ENCODE measurements at regions not wholly inside any gene's neighbourhood (a gene's known extent, or its start where the extent isn't known, plus 50 kb on each side); places are given as distances from the start of the nearest gene placed in this dataset.

DNA sequence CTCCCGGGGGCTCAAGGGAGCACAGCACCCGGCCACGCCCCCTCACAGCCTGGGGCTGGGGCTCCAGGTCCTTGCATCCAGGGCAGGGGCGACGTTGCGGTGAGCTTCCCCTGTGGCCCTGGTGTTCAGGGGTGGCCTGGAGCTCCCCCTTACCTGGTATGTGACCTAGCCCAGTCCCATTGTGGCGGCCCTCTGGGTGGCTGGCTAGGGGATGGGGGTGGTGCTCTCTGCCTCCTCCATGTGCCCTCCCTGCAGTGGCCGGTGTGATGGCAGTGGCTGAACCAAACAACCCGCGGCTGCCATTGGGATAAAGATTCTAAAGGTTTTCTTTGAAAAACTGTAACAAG lies 288.3 kb downstream of the RDH14 start:
- TF ChIP-seq, protein P1, sequence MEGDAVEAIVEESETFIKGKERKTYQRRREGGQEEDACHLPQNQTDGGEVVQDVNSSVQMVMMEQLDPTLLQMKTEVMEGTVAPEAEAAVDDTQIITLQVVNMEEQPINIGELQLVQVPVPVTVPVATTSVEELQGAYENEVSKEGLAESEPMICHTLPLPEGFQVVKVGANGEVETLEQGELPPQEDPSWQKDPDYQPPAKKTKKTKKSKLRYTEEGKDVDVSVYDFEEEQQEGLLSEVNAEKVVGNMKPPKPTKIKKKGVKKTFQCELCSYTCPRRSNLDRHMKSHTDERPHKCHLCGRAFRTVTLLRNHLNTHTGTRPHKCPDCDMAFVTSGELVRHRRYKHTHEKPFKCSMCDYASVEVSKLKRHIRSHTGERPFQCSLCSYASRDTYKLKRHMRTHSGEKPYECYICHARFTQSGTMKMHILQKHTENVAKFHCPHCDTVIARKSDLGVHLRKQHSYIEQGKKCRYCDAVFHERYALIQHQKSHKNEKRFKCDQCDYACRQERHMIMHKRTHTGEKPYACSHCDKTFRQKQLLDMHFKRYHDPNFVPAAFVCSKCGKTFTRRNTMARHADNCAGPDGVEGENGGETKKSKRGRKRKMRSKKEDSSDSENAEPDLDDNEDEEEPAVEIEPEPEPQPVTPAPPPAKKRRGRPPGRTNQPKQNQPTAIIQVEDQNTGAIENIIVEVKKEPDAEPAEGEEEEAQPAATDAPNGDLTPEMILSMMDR (conservative IDR thresholded peaks at IDR 0.05; ENCODE audit: low read depth in 2 of 2) = no peak
- TF ChIP-seq EZH2phosphoT487 (IDR thresholded peaks at IDR 0.05; ENCODE audit: unreplicated experiment) = no peak
- no peak for TF ChIP-seq JUNB (IDR thresholded peaks at IDR 0.05; ENCODE audit: unreplicated experiment)
- no peak for TF ChIP-seq EZH2 (IDR thresholded peaks at IDR 0.05; ENCODE audit: low read depth, unreplicated experiment)
- no peak for TF ChIP-seq POLR2AphosphoS5 (IDR thresholded peaks at IDR 0.05; ENCODE audit: low read depth)
- TF ChIP-seq, protein P2, sequence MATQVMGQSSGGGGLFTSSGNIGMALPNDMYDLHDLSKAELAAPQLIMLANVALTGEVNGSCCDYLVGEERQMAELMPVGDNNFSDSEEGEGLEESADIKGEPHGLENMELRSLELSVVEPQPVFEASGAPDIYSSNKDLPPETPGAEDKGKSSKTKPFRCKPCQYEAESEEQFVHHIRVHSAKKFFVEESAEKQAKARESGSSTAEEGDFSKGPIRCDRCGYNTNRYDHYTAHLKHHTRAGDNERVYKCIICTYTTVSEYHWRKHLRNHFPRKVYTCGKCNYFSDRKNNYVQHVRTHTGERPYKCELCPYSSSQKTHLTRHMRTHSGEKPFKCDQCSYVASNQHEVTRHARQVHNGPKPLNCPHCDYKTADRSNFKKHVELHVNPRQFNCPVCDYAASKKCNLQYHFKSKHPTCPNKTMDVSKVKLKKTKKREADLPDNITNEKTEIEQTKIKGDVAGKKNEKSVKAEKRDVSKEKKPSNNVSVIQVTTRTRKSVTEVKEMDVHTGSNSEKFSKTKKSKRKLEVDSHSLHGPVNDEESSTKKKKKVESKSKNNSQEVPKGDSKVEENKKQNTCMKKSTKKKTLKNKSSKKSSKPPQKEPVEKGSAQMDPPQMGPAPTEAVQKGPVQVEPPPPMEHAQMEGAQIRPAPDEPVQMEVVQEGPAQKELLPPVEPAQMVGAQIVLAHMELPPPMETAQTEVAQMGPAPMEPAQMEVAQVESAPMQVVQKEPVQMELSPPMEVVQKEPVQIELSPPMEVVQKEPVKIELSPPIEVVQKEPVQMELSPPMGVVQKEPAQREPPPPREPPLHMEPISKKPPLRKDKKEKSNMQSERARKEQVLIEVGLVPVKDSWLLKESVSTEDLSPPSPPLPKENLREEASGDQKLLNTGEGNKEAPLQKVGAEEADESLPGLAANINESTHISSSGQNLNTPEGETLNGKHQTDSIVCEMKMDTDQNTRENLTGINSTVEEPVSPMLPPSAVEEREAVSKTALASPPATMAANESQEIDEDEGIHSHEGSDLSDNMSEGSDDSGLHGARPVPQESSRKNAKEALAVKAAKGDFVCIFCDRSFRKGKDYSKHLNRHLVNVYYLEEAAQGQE (IDR thresholded peaks at IDR 0.05; ENCODE audit: unreplicated experiment) = no peak
- no peak for TF ChIP-seq CREB1 (CRISPR knock-in tag; IDR thresholded peaks at IDR 0.05; ENCODE audit: low read depth)
